Gastroesophageal sphincter (tissue), 2 donors: ENCODE measurements at regions not wholly inside any gene's neighbourhood (a gene's known extent, or its start where the extent isn't known, plus 50 kb on each side); places are given as distances from the start of the nearest gene placed in this dataset.

Source experiments
- POLR2A ChIP-seq, 2 donors: fragments of 450-650 bp; IDR thresholded peaks; one replicate each; pipeline ENCODE4 v1.6.1; 2017; ENCODE audit warnings: antibody characterized with exemption in 2 of 2, mild to moderate bottlenecking in 2 of 2, moderate library complexity in 1 of 2
- POLR2AphosphoS5 ChIP-seq: sonication (generic); formaldehyde crosslinking; IDR thresholded peaks from one replicate; pipeline ENCODE4 v1.6.1; 2017; ENCODE audit warnings: antibody characterized with exemption

GRCh38 chr14:85060121-85060520 is 469.8 kb upstream of the FLRT2 start:
- TF ChIP-seq POLR2AphosphoS5 (no peak), POLR2A (IDR thresholded peaks at IDR 0.05) (no peak)
